Osteocyte (in vitro differentiated cells): ENCODE measurements at regions not wholly inside any gene's neighbourhood (a gene's known extent, or its start where the extent isn't known, plus 50 kb on each side); places are given as distances from the start of the nearest gene placed in this dataset.
"Not testable (repeated sequence)": the region's sequence is repeated elsewhere in the genome, so short reads cannot be mapped to it uniquely, and the experiment has no call there.

Experiments used
- DNase-seq: peaks from one replicate; pipeline ENCODE4 v3.0.0; 2021; ENCODE audit warnings: mixed read lengths; ENCODE audit not compliant: unreplicated experiment; ENCODE audit errors: extremely low spot score
- H3K27ac Mint-ChIP-seq: one replicate; pipeline ENCODE4 v1.8.0; 2021; ENCODE audit warnings: mild to moderate bottlenecking, mixed read lengths; ENCODE audit not compliant: unreplicated experiment
- H3K27me3 Mint-ChIP-seq: one replicate; pipeline ENCODE4 v1.8.0; 2021; ENCODE audit warnings: mixed read lengths; ENCODE audit not compliant: unreplicated experiment
- H3K36me3 Mint-ChIP-seq: one replicate; pipeline ENCODE4 v1.8.0; 2021; ENCODE audit warnings: mixed read lengths; ENCODE audit not compliant: unreplicated experiment
- H3K4me1 Mint-ChIP-seq: one replicate; pipeline ENCODE4 v1.8.0; 2021; ENCODE audit warnings: mixed read lengths; ENCODE audit not compliant: unreplicated experiment
- H3K4me3 Mint-ChIP-seq: one replicate; pipeline ENCODE4 v1.8.0; 2021; ENCODE audit warnings: mild to moderate bottlenecking, moderate library complexity, mixed read lengths; ENCODE audit not compliant: unreplicated experiment
- H3K9me3 Mint-ChIP-seq: one replicate; pipeline ENCODE4 v1.8.0; 2021; ENCODE audit warnings: mixed read lengths; ENCODE audit not compliant: unreplicated experiment
- TF ChIP-seq, protein P1 (sequence below): fragments of 200-600 bp; sonication (generic); IDR thresholded peaks from 2 replicates; pipeline ENCODE4 v1.5.0; 2021; ENCODE audit warnings: antibody characterized with exemption, mild to moderate bottlenecking, moderate library complexity

DNA sequence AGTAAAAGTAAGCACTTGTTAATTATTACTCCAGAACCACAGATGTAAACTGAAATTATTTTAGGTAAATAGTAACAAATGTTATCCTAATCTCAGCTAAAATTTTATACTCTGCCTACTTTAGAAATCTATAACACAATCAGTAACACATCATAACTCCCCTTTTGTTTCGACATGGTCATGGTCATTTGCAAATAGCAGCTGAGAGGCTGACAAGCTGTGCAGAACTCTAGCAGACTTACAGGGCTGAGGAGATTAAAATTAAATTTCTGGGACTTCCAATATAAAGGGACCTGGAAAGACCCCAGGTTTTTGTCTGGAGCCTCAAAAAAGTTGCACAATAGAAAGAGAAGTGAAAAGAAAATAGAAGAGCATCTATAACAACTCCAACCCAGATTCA lies 88.8 kb downstream of the PRL start:
- H3K4me3 Mint-ChIP-seq, result no peak overlapping the region
- no peak overlapping the region for H3K27ac Mint-ChIP-seq
- TF ChIP-seq, protein P1, sequence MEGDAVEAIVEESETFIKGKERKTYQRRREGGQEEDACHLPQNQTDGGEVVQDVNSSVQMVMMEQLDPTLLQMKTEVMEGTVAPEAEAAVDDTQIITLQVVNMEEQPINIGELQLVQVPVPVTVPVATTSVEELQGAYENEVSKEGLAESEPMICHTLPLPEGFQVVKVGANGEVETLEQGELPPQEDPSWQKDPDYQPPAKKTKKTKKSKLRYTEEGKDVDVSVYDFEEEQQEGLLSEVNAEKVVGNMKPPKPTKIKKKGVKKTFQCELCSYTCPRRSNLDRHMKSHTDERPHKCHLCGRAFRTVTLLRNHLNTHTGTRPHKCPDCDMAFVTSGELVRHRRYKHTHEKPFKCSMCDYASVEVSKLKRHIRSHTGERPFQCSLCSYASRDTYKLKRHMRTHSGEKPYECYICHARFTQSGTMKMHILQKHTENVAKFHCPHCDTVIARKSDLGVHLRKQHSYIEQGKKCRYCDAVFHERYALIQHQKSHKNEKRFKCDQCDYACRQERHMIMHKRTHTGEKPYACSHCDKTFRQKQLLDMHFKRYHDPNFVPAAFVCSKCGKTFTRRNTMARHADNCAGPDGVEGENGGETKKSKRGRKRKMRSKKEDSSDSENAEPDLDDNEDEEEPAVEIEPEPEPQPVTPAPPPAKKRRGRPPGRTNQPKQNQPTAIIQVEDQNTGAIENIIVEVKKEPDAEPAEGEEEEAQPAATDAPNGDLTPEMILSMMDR, result no peak
- no peaks in the 10 kb centered on the region for H3K4me1 Mint-ChIP-seq
- H3K36me3 Mint-ChIP-seq, result no peaks in the 10 kb centered on the region
- H3K27me3 Mint-ChIP-seq, result no peaks in the 10 kb centered on the region
- no peaks in the 10 kb centered on the region for H3K9me3 Mint-ChIP-seq
- no peak for DNase-seq

DNA sequence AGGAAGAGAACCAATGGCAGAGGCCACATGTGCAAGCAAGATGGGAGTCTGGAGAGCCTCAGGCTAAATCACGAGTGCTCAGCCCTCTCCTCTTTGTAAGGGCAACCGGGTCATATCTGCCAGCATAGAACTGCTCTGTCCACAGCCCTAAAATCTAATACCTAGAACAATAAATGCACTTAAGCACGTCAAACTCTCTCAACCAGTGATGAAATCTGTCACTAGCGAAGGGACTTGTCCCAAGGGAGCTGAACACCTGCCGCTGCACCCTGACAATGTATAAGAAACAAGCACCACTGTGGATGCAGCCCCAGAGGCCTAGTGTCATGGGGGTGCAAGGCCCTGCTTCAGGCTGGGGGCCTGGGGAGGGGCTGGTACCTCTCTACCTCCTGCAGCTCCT lies 82.5 kb downstream of the PRL start:
- H3K4me3 Mint-ChIP-seq, result no peak overlapping the region
- H3K27me3 Mint-ChIP-seq, result no peaks in the 10 kb centered on the region
- H3K9me3 Mint-ChIP-seq, result no peaks in the 10 kb centered on the region
- H3K4me1 Mint-ChIP-seq, result peaks cover 7% of the 10 kb centered on the region
- TF ChIP-seq, protein P1, result no peak
- H3K27ac Mint-ChIP-seq, result no peak overlapping the region
- DNase-seq, result no peak
- no peaks in the 10 kb centered on the region for H3K36me3 Mint-ChIP-seq

DNA sequence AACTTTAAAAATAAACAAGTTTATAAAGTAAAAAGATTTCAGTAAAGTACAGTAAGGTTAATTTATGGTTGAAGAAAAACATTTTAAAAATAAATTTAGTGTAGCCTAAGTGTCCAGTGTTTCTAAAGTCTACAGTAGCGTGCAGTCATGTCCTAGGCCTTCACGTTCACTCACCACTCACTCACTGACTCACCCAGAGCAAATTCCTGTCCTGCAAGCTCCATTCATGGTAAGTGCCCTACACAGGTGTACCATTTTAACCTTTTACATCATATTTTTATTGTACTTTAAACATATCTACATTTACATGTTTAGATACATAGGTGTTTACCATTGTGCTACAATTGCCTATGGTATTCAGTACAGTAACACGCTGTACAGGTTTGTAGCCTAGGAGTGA lies 81.4 kb downstream of the PRL start:
- not testable (repeated sequence) for DNase-seq, H3K36me3 Mint-ChIP-seq, H3K9me3 Mint-ChIP-seq, H3K27ac Mint-ChIP-seq, H3K27me3 Mint-ChIP-seq, H3K4me3 Mint-ChIP-seq
- peaks cover 18% of the 10 kb centered on the region for H3K4me1 Mint-ChIP-seq

DNA sequence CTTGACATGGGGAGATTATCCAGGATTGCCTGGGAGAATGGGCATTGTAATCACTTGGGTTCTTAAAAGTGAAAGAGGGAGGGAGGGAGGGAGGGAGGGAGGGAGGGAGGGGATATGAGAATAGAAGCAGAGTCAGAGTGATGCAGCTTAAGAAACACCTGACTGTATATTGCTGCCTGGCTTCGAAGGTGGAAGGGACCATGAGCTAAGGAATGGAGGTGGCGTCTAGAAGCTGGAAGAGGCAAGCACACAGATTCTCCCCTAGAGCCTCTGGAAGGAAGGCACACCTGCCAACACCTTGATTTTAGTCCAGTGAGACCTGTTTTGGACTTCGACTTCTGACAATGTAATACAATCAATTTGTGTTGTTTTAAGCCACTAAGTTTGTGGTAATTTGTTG lies 78.4 kb downstream of the PRL start:
- TF ChIP-seq, protein P1, result no peak
- H3K36me3 Mint-ChIP-seq, result no peaks in the 10 kb centered on the region
- H3K27ac Mint-ChIP-seq, result no peak overlapping the region

DNA sequence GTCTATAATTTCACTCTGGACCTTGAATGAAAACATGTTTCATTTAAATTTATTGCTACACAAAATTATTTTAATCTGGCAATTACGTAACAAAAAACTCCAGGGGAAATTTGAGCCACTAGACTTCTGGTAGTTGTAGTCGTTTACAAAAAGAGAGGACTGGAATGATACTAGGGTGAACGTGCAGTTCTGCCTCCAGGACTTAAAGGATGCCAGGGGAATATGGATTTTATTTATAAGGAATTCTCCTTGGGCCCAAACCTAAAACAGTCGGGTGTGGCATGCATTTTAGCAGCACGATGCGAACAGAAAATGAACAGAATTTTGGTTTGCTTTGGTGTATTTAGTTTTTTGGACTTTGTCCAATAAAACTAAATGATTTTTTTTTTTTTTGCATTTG lies 76.9 kb downstream of the PRL start:
- H3K4me3 Mint-ChIP-seq, result no peak overlapping the region
- H3K36me3 Mint-ChIP-seq, result no peaks in the 10 kb centered on the region
- no peaks in the 10 kb centered on the region for H3K9me3 Mint-ChIP-seq
- TF ChIP-seq, protein P1, result no peak
- peaks cover 33% of the 10 kb centered on the region for H3K4me1 Mint-ChIP-seq
- no peaks in the 10 kb centered on the region for H3K27me3 Mint-ChIP-seq
- no peak overlapping the region for H3K27ac Mint-ChIP-seq
- no peak for DNase-seq

More for the DNA sequence above, 78.4 kb downstream of the PRL start:
- no peak for DNase-seq
- peaks cover 33% of the 10 kb centered on the region for H3K4me1 Mint-ChIP-seq
- H3K27me3 Mint-ChIP-seq, result no peaks in the 10 kb centered on the region
- no peaks in the 10 kb centered on the region for H3K9me3 Mint-ChIP-seq
- H3K4me3 Mint-ChIP-seq, result no peak overlapping the region

DNA sequence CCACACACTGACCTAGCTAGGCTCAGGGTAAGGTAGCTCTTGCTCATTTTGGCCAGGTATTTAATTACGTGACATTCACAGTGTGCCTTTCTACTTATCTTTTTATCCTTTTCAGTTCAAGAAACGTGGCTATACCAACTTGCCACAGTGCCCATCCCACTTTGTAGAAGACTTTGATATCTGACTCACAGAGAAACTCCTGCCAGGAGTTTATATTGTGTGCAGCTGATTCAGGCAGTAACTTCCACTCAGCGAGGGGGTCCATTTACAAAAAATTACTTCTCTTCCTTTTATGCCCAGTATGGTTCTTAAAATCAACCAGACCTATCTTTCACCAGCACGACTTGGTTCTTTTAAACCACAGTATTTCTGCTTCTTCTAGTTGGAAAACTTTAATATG lies 75.6 kb downstream of the PRL start:
- H3K9me3 Mint-ChIP-seq, result no peaks in the 10 kb centered on the region
- peaks cover 33% of the 10 kb centered on the region for H3K4me1 Mint-ChIP-seq
- H3K27ac Mint-ChIP-seq, result no peak overlapping the region
- H3K36me3 Mint-ChIP-seq, result no peaks in the 10 kb centered on the region
- H3K27me3 Mint-ChIP-seq, result no peaks in the 10 kb centered on the region
- H3K4me3 Mint-ChIP-seq, result no peak overlapping the region
- DNase-seq, result no peak
- TF ChIP-seq, protein P1, result no peak
